SK-N-SH treated with all-trans-retinoic acid at 6 μM for 48 hours (cell line): ENCODE measurements at regions not wholly inside any gene's neighbourhood (a gene's known extent, or its start where the extent isn't known, plus 50 kb on each side); places are given as distances from the start of the nearest gene placed in this dataset.

Experiments
- ATAC-seq: fragments of 200-7000 bp; cut with Tn5 transposase; 3 replicates; pipeline ENCODE4 v1.9.1; 2020; ENCODE audit warnings: mild to moderate bottlenecking, moderate library complexity
- ARNTL ChIP-seq: fragments of 450-650 bp; formaldehyde crosslinking; IDR thresholded peaks from 2 replicates; pipeline ENCODE4 v1.5.0; 2020; ENCODE audit warnings: low read depth, mild to moderate bottlenecking, moderate library complexity, borderline replicate concordance
- BACH2 ChIP-seq: fragments of 250-450 bp; sonication (Bioruptor Pico); IDR thresholded peaks from 2 replicates; pipeline ENCODE4 v1.9.0; 2021; ENCODE audit warnings: mild to moderate bottlenecking, borderline replicate concordance
- CREB5 ChIP-seq: fragments of 250-450 bp; sonication (Bioruptor Pico); IDR thresholded peaks from 2 replicates; pipeline ENCODE4 v1.5.1; 2020; ENCODE audit warnings: low read depth, mild to moderate bottlenecking, moderate library complexity
- CSDC2 ChIP-seq: fragments of 250-450 bp; sonication (Bioruptor Pico); IDR thresholded peaks from 2 replicates; pipeline ENCODE4 v1.5.0; 2020; ENCODE audit warnings: mild to moderate bottlenecking, moderate library complexity
- CSRNP3 ChIP-seq: fragments of 250-450 bp; sonication (Bioruptor Pico); IDR thresholded peaks from 2 replicates; pipeline ENCODE4 v1.5.1; 2021; ENCODE audit warnings: mild to moderate bottlenecking, moderate library complexity
- GLIS3 ChIP-seq: fragments of 250-450 bp; sonication (Bioruptor Pico); IDR thresholded peaks from 2 replicates; pipeline ENCODE4 v1.5.0; 2020; ENCODE audit warnings: mild to moderate bottlenecking, moderate library complexity
- ISL1 ChIP-seq: fragments of 250-450 bp; sonication (Bioruptor Pico); IDR thresholded peaks from 2 replicates; pipeline ENCODE4 v2.1.2; 2022; ENCODE audit warnings: mild to moderate bottlenecking, moderate library complexity
- OSR1 ChIP-seq: fragments of 250-450 bp; sonication (Bioruptor Pico); IDR thresholded peaks from 2 replicates; pipeline ENCODE4 v1.8.0; 2022; ENCODE audit warnings: moderate library complexity, mild to moderate bottlenecking, inconsistent platforms
- PATZ1 ChIP-seq: fragments of 250-450 bp; sonication (Bioruptor Pico); IDR thresholded peaks from 2 replicates; pipeline ENCODE4 v1.8.0; 2020; ENCODE audit warnings: mild to moderate bottlenecking, moderate library complexity, borderline replicate concordance
- POU6F1 ChIP-seq: fragments of 250-450 bp; sonication (Bioruptor Pico); IDR thresholded peaks from 2 replicates; pipeline ENCODE4 v1.8.0; 2021; ENCODE audit warnings: low read depth, mild to moderate bottlenecking, moderate library complexity, borderline replicate concordance
- PPARA ChIP-seq: fragments of 250-450 bp; sonication (Bioruptor Pico); IDR thresholded peaks from 2 replicates; pipeline ENCODE4 v1.5.0; 2020; ENCODE audit warnings: mild to moderate bottlenecking, borderline replicate concordance
- RARB ChIP-seq: fragments of 250-450 bp; sonication (Bioruptor Pico); IDR thresholded peaks from 2 replicates; pipeline ENCODE4 v1.8.0; 2021; ENCODE audit warnings: mild to moderate bottlenecking, moderate library complexity
- SNAI2 ChIP-seq: fragments of 250-450 bp; sonication (Bioruptor Pico); IDR thresholded peaks from 2 replicates; pipeline ENCODE4 v1.5.0; 2020; ENCODE audit warnings: mild to moderate bottlenecking, moderate library complexity
- TCF4 ChIP-seq: fragments of 250-450 bp; sonication (Bioruptor Pico); IDR thresholded peaks from 2 replicates; pipeline ENCODE4 v1.8.0; 2021; ENCODE audit warnings: mild to moderate bottlenecking, moderate library complexity, borderline replicate concordance
- TSHZ2 ChIP-seq: fragments of 250-450 bp; sonication (Bioruptor Pico); IDR thresholded peaks from 2 replicates; pipeline ENCODE4 v1.5.0; 2020; ENCODE audit warnings: mild to moderate bottlenecking, moderate library complexity
- ZC3H10 ChIP-seq: fragments of 250-450 bp; sonication (Bioruptor Pico); IDR thresholded peaks from 2 replicates; pipeline ENCODE4 v1.5.1; 2021; ENCODE audit warnings: mild to moderate bottlenecking, moderate library complexity
- ZFP3 ChIP-seq: fragments of 250-450 bp; sonication (Bioruptor Pico); IDR thresholded peaks from 2 replicates; pipeline ENCODE4 v1.5.0; 2020; ENCODE audit warnings: mild to moderate bottlenecking, moderate library complexity
- ZFP30 ChIP-seq: fragments of 450-650 bp; formaldehyde crosslinking; IDR thresholded peaks from 2 replicates; pipeline ENCODE4 v1.5.0; 2022; ENCODE audit warnings: mild to moderate bottlenecking, moderate library complexity
- ZNF565 ChIP-seq: fragments of 450-650 bp; formaldehyde crosslinking; conservative IDR thresholded peaks from 2 replicates; pipeline ENCODE4 v1.5.0; 2020; ENCODE audit warnings: low read depth, mild to moderate bottlenecking, moderate library complexity
- ZNF70 ChIP-seq: fragments of 450-650 bp; formaldehyde crosslinking; IDR thresholded peaks from 2 replicates; pipeline ENCODE4 v1.5.0; 2020; ENCODE audit warnings: mild to moderate bottlenecking, moderate library complexity
- ZNF8 ChIP-seq: fragments of 450-650 bp; formaldehyde crosslinking; IDR thresholded peaks from 2 replicates; pipeline ENCODE4 v1.5.0; 2020; ENCODE audit warnings: mild to moderate bottlenecking, moderate library complexity

GRCh38 chr2:52128081-52128480 lies 1096.1 kb upstream of the NRXN1 start:
- TF ChIP-seq ARNTL (CRISPR knock-in tag) = no peak
- no peak for TF ChIP-seq PPARA (CRISPR knock-in tag)
- no peak for TF ChIP-seq POU6F1 (CRISPR knock-in tag)
- no peak for TF ChIP-seq RARB
- no peak for TF ChIP-seq TSHZ2
- TF ChIP-seq TCF4 (CRISPR knock-in tag) = no peak
- ATAC-seq = no peak

- TF ChIP-seq CSDC2 (CRISPR knock-in tag) (no peak), GLIS3 (CRISPR knock-in tag) (no peak), ISL1 (no peak)
- ATAC-seq = no peak
Observed at GRCh38 chr2:52127527-52127926, 1095.6 kb upstream of the NRXN1 start.

GRCh38 chr2:52117299-52117698 lies 1085.4 kb upstream of the NRXN1 start:
- ATAC-seq = no peak
- no peak for TF ChIP-seq ZC3H10

- TF ChIP-seq PATZ1 (CRISPR knock-in tag) (no peak), TCF4 (CRISPR knock-in tag) (peak; percentile 76; the same call in 1 of the 2 replicates)
- TF ChIP-seq, all 23 proteins: peak for 1
- peak; percentile 36; the same call in 1 of the 3 replicates for ATAC-seq
Observed at GRCh38 chr2:52115750-52116149, 1083.8 kb upstream of the NRXN1 start.

- TF ChIP-seq ZC3H10 (no peak), ISL1 (no peak), RARB (no peak)
- no peak for ATAC-seq
Observed at GRCh38 chr2:52113338-52113737, 1081.4 kb upstream of the NRXN1 start.

GRCh38 chr2:52112141-52112540 lies 1080.2 kb upstream of the NRXN1 start:
- no peak for ATAC-seq
- TF ChIP-seq ZC3H10 = no peak
- no peak for TF ChIP-seq POU6F1 (CRISPR knock-in tag)
- no peak for TF ChIP-seq CREB5 (CRISPR knock-in tag)
- no peak for TF ChIP-seq SNAI2 (CRISPR knock-in tag)
- TF ChIP-seq GLIS3 (CRISPR knock-in tag) = no peak
- TF ChIP-seq CSDC2 (CRISPR knock-in tag) = no peak
- no peak for TF ChIP-seq PATZ1 (CRISPR knock-in tag)
- TF ChIP-seq ZFP3 (CRISPR knock-in tag) = no peak
- TF ChIP-seq ZNF565 = no peak
- TF ChIP-seq ZFP30 (CRISPR knock-in tag) = no peak
- TF ChIP-seq BACH2 (CRISPR knock-in tag) = no peak
- TF ChIP-seq ZNF70 (CRISPR knock-in tag) = no peak
- TF ChIP-seq OSR1 (CRISPR knock-in tag) = no peak
- TF ChIP-seq CSRNP3 = no peak
- TF ChIP-seq ZNF8 (CRISPR knock-in tag) = no peak
- no peak for TF ChIP-seq ARNTL (CRISPR knock-in tag)
- TF ChIP-seq PPARA (CRISPR knock-in tag) = no peak
